HG02759 (cell line): ENCODE measurements at regions not wholly inside any gene's neighbourhood (a gene's known extent, or its start where the extent isn't known, plus 50 kb on each side); places are given as distances from the start of the nearest gene placed in this dataset.

Experiments
- ATAC-seq: cut with Tn5 transposase; IDR thresholded peaks from one replicate; pipeline ENCODE4 v1.9.1; 2021; ENCODE audit warnings: mild to moderate bottlenecking, moderate library complexity; ENCODE audit not compliant: unreplicated experiment

DNA sequence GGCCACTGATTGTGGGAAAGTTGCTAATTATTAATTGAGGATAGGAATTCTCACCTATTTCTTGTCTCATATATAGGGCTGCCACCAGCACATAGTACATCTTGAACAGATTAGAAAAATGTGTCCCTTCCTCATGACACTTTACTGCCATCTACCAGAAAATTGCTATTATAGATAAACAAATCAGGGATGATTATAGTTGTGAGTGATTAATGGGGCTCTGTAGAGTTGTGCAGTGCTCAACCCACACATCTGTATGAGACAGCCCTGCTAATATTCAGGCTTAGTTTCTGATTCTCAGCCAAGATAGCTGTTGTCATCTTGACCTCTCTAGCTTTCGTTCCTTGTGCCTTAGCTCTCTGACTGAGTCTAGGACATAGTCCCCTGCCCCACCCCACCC, 373.3 kb downstream of the TLE4 start:
- no peak for ATAC-seq

DNA sequence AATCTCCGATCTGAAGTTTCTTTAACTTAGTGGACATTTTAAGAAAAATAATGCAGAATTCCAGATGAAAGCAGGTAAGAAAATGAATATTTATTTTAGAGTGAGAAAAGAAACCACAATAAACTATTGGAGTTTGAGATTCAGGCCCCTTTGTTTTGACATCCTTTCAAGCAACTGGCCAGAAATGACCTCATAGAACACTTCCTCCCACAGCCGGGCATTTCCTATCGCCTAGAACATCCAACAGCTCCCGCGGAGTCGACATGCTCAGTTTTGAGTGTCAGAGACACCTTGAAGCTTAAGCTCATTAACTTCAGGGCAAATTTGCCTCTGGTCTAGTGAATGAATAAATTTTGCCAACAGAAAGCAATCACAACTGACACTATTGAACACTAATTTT, 369.2 kb downstream of the TLE4 start:
- ATAC-seq: no peak

- no peak for ATAC-seq
These were observed 368.1 kb downstream of the TLE4 start for GRCh38 chr9:79939819-79940218.

- no peak for ATAC-seq
These were observed 364.6 kb downstream of the TLE4 start for GRCh38 chr9:79936336-79936735.

- no peak for ATAC-seq
These were observed 357.5 kb downstream of the TLE4 start for GRCh38 chr9:79929285-79929684.

DNA sequence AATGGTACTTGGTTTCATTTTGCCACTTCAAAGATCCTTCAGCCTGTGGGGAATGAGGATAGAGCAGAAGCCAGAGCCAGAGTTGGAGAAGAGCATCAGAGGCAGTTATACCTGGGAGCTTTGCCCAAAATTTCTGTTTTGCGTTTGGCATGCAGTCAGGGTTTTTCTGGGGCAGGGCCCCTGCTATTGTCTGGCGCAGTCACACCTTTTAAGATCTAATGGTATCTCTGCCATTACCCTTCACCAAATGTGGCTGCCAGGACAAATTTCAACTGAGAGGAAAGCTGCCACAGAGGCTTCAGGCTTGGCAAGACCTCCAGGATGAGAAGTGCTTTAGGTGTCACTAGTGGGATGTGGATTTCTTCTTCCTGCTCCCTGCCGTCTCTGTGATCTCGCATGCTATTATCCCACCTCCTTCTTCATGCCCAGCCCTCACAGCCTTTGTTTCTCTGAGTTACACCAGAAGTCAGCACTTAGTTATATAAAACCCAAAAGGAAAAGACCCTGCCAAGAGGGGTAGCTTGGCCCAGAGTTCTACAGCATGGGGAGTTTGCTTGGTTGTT, 357.0 kb downstream of the TLE4 start:
- no peak for ATAC-seq

DNA sequence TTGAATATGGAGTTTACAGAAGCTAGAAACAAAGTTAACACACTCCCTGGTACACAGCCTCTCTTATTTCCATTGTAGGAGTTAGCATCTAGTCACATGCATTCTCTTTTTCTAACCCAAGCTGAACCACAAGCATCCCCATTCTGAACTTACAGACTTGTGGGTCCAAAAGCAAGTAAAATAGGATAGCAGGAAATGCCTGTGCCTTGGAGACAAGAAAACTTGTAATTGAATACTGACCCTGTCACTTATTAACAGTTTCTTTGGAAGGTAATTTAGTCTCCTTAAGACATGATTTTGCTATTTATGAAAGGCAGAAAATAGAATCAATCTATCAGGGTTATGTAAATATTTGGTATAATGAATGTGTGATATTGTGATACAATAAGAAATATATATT, 353.6 kb downstream of the TLE4 start:
- ATAC-seq: no peak

DNA sequence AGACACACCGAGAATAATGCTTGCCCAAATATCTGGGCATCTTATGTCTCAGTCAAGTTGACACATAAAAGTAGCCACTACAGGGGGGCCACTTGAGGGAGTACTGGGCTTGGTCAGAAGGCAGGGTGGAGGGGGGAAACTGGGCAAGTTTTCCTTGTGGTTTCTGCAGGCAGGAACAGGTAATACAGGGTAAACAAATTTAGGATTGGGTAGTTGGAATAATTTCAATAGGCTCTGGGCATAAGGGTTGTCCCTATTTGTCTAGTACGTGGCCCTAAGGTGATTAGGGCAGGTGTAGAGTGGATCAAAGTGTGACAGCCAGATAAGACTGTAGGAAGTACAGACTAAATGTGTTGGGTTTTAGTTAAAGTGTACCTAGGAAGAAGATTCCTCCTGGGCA, 353.1 kb downstream of the TLE4 start:
- ATAC-seq: no peak

GRCh38 chr9:79917421-79917820, 345.7 kb downstream of the TLE4 start:
- ATAC-seq: no peak

- no peak for ATAC-seq
These were observed 342.1 kb downstream of the TLE4 start for GRCh38 chr9:79913867-79914266.

DNA sequence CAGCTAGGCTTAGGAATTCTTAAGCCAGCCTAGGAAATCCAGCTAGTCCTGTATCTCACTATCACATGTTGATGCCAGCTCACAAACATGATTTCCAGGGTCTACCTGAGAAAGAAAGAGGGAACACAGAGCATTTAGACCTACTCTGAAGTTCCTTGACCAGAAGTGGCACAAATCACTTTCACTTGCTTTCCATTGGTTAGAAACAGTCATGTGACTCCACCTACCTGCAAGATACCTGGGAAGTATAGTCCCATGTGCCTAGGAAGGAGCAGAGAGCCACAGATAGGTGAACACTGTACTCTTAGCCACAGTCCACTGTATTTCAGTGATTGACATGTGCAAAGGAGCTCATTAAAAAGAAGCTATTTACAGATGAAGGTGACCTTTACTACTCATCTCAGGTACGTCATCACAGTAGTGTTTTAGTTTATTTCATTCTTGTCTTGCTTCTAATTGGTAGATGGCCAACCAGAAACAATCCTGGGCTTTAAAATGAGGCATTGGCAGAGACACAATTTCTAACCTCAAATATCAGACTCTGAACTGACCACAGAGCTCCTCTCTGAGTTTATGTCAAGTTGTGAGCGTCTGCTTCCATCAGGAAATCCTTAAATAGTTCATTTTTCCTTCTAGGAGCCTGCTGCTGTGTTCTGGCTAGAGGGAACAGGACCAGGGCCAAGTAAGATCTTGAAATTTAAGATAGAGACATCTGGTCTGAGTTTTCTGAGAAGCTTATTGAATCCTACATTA, 340.7 kb downstream of the TLE4 start:
- ATAC-seq: no peak

- ATAC-seq: no peak
These were observed 340.0 kb downstream of the TLE4 start for GRCh38 chr9:79911724-79912123.

DNA sequence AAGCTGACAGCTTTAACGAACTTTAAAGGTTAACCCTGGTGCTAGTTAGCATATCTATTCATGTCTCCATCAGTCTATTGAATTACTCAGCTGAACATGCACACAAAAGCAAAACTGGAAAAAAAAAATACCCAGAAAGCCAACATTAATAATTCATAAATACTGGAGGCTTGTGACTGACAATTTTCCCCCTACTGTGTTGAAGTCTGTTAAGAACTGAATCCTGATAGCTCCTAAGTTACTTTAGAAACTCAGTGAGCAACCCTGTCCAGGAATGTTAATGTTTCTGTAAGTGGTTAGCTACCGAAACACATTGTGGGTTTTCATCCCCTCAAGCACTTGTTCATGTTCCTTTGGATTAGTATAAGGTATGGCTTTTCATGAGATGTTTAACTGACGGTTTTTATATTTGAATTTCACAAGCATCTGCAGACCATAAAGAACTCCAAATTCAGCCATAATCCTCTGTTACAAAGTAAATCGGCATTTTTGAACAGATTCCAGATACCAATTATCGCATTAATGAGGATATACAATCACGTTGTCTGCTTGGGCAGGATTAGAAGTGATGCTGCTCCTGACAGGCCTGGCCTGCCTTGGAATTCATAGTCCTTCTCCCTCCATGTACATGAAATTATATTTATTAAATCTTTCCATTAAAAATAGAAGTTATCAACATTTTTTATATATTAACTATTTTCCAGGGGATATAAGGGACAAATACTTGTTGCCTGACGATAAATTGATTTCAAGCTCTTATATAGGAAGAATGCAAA, 331.2 kb downstream of the TLE4 start:
- no peak for ATAC-seq

DNA sequence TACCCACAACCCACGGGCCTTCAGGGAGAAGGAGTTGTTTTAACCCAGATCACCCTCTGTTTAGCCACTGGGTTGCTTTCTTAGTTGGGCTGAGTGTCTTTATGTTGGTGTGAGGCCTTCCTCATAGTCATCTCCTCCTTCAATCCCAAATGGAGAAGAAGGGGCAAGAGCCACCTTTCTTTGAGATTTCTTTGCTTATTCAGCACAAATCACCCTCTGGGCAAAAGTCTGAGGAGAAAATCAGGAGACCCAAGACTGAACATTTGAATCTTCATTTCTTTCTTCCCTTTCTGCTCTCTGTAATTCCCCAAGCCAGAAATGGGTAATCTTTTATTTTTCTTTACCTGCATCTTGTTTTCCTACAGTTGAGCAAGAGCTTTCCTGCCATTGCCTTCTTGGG, 329.0 kb downstream of the TLE4 start:
- ATAC-seq: no peak

GRCh38 chr9:79896390-79896980, 324.7 kb downstream of the TLE4 start:
- no peak for ATAC-seq

- no peak for ATAC-seq
These were observed 323.5 kb downstream of the TLE4 start for GRCh38 chr9:79895232-79895631.

DNA sequence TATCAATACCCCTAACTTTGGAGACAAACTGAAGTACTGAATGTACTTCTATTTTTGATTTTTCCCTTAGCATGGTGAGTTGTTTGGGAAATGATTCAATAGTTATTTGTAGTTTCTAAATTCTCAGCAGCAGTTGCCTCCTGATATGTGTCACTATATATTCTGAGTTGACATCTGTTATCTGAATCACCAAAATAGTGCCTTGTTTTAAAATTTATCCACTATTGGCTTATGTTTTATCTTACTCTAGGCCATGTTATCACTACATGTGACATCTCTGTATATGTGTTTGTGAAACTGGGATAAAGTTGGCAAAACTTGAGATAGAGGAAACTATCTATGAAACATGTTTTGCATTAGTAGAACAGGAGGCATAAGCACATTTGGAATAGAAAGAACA, 317.6 kb downstream of the TLE4 start:
- ATAC-seq: no peak

DNA sequence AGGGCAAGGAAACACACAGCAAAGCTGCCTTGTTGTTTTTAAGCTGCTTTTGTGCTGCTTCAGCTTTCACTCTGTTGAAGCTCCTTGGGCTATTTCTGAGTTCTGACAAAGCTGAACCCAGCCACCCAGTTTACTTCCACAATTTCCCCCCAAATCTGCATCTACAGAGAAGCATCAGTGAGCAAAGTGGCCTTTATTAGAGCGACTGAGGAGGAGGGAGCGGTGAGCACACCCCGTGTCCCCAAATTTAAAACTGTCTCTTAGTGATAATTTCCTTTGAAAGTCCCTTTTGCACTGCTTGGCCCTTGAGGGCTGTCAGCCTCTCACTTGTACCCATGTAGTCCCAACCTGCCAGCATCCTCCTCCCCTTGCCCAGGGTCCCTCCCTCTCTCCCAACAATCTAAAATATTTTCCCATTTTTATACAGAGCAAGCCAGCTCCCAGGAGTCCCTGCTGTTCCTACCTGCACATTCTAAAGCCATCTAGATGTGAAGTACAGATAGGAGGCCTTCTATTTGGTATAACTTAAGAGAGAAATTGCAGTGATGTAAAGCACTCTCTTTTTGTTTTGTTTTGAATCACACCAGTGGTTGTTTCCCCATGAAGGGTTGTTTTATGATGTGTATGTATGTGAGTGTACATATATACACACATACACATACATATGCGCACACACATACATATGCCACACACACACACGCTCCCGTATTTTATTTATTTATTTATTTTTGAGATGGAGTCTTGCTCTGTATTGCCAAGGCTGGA, 313.5 kb downstream of the TLE4 start:
- no peak for ATAC-seq

DNA sequence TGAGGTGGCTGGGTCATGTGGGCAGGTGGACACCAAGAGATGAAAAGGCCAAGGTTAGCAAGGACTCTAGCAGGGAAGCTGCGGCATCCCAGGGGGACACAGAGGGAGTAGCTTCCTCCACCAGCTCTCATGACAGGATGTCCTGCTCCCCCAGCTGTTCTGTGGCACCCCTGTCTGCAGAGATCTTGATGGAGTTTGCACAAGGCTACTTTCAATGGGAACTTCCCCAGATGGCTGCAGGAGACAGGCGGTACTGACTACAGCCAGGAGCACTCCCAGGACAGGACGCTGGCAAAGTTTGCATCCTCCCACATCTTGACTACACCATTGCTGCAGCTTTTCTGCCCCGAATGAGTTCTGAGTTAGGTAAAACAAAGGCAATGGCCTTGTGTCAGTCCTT, 312.8 kb downstream of the TLE4 start:
- no peak for ATAC-seq

- peak; percentile 73 for ATAC-seq
These were observed 311.4 kb downstream of the TLE4 start for GRCh38 chr9:79883073-79883645.

DNA sequence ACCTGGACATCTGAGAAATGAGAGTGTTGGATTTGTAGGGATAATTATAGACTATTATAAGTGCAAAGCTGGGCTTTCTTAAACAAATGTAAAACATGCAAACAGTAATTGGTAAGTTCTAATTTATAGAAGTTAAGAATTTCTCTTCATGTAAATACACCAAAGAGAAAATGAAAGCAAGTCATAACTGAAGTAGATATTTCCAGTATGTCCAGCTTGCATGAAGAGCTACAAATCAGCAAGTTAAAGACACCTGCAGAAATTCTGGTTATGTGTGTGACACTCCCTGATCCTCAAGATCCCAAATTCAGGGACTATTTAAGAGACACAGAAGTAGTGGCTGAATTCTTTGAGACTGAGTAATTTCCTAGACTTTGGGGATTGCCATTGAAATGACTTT, 308.9 kb downstream of the TLE4 start:
- ATAC-seq: peak; percentile 43
